BJ (cell line): ENCODE measurements at regions not wholly inside any gene's neighbourhood (a gene's known extent, or its start where the extent isn't known, plus 50 kb on each side); places are given as distances from the start of the nearest gene placed in this dataset.

Experiments
- CTCF ChIA-PET: fragments of 350-600 bp; formaldehyde crosslinking; extraction: SDS; loops from one replicate; lab custom pipeline; 2021; ENCODE audit warnings: antibody characterized with exemption, inconsistent platforms; lab: Yijun Ruan, JAX
- POLR2A ChIA-PET: fragments of 300-600 bp; sonication (Branson Sonifier 250); formaldehyde crosslinking; extraction: SDS; loops from one replicate; lab custom pipeline; 2021; ENCODE audit warnings: antibody characterized with exemption; lab: Charles Lee
- DNase-seq: peaks from one replicate; pipeline ENCODE4 v3.0.0-alpha.2; 2011; ENCODE audit warnings: low read depth
- H3K27me3 ChIP-seq: 2 replicates; pipeline ENCODE4 v1.6.0; 2011; ENCODE audit warnings: low read length; ENCODE audit not compliant: control insufficient read depth, insufficient read depth
- H3K36me3 ChIP-seq: 2 replicates; pipeline ENCODE4 v1.5.1; 2011; ENCODE audit warnings: low read length; ENCODE audit not compliant: control insufficient read depth, insufficient read depth
- H3K4me3 ChIP-seq: 2 replicates; pipeline ENCODE4 v1.5.1; 2011; ENCODE audit warnings: low read depth, mild to moderate bottlenecking, control low read depth, low read length
- CTCF ChIP-seq: IDR thresholded peaks from 2 replicates; pipeline ENCODE4 v1.5.1; 2011; ENCODE audit warnings: low read depth, mild to moderate bottlenecking, control low read depth, inconsistent platforms, low read length, moderate library complexity; ENCODE audit not compliant: insufficient read depth

- DNase-seq, result no peak
- ChIA-PET POLR2A (no interaction called here), CTCF (no interaction called here)
- Histone ChIP-seq H3K36me3 (no peaks in the 10 kb centered on the region), H3K27me3 (no peaks in the 10 kb centered on the region), H3K4me3 (no peak overlapping the region)
- TF ChIP-seq CTCF, result no peak
These were observed 286.9 kb upstream of the ATP10B start for GRCh38 chr5:161138751-161139455.

DNA sequence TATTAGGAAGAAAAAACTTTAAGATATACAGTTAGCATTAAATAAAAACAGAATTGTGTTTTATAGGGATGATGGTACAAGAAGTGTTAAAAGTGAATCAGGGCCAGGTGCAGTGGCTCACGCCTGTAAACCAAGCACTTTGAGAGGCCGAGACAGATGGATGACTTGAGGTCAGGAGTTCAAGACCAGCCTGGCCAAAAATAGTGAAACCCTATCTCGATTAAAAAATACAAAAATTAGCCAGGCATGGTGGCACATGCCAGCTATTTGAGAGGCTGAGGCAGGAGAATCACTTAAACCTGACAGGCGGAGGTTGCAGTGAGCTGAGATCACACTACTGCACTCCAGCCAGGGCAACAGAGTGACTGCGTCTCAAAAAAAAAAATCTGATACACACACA lies 282.9 kb upstream of the ATP10B start:
- no peak for TF ChIP-seq CTCF
- no peaks in the 10 kb centered on the region for H3K36me3 ChIP-seq
- no peak for DNase-seq
- H3K27me3 ChIP-seq, result no peaks in the 10 kb centered on the region
- no peak overlapping the region for H3K4me3 ChIP-seq
- POLR2A ChIA-PET, result no interaction called here
- CTCF ChIA-PET, result no interaction called here

GRCh38 chr5:161134083-161134482 lies 282.1 kb upstream of the ATP10B start:
- DNase-seq, result no peak
- CTCF ChIA-PET, result no interaction called here
- Histone ChIP-seq H3K27me3 (no peaks in the 10 kb centered on the region), H3K36me3 (no peaks in the 10 kb centered on the region), H3K4me3 (no peak overlapping the region)
- POLR2A ChIA-PET, result no interaction called here
- TF ChIP-seq CTCF, result no peak

- Histone ChIP-seq H3K4me3 (no peak overlapping the region), H3K27me3 (no peaks in the 10 kb centered on the region), H3K36me3 (no peaks in the 10 kb centered on the region)
- TF ChIP-seq CTCF, result no peak
- ChIA-PET POLR2A (no interaction called here), CTCF (no interaction called here)
- DNase-seq, result no peak
These were observed 263.9 kb upstream of the ATP10B start for GRCh38 chr5:161115941-161116340.

GRCh38 chr5:161112371-161112770 lies 260.4 kb upstream of the ATP10B start:
- no peak for TF ChIP-seq CTCF
- H3K36me3 ChIP-seq, result no peaks in the 10 kb centered on the region
- ChIA-PET POLR2A (no interaction called here), CTCF (no interaction called here)
- DNase-seq, result no peak
- no peaks in the 10 kb centered on the region for H3K27me3 ChIP-seq
- no peak overlapping the region for H3K4me3 ChIP-seq
